MM.1S (cell line): ENCODE measurements at regions not wholly inside any gene's neighbourhood (a gene's known extent, or its start where the extent isn't known, plus 50 kb on each side); places are given as distances from the start of the nearest gene placed in this dataset.

Experiments used
- DNase-seq: peaks from one replicate; pipeline ENCODE4 v3.0.0-alpha.2; 2015
- H2AFZ ChIP-seq: fragments of 300-600 bp; sonication (generic); 2 replicates; pipeline ENCODE4 v1.6.0; 2016; ENCODE audit warnings: antibody characterized with exemption, low read length
- H3F3A ChIP-seq: fragments of 300-600 bp; sonication (generic); 2 replicates; pipeline ENCODE4 v1.6.1; 2016; ENCODE audit warnings: mild to moderate bottlenecking, antibody characterized with exemption, low read length, moderate library complexity, mixed read lengths; ENCODE audit not compliant: insufficient read depth
- H3K27ac ChIP-seq: fragments of 300-600 bp; sonication (generic); 2 replicates; pipeline ENCODE4 v1.5.1; 2016; ENCODE audit warnings: mild to moderate bottlenecking, low read length
- H3K27me3 ChIP-seq: fragments of 300-600 bp; sonication (generic); replicated peaks from 2 replicates; pipeline ENCODE4 v1.6.0; 2016; ENCODE audit warnings: low read length; ENCODE audit not compliant: insufficient read depth
- H3K36me3 ChIP-seq: fragments of 300-600 bp; sonication (generic); replicated peaks from 2 replicates; pipeline ENCODE4 v1.6.1; 2016; ENCODE audit warnings: mild to moderate bottlenecking, low read length, mixed read lengths; ENCODE audit not compliant: insufficient read depth
- H3K4me1 ChIP-seq: fragments of 300-600 bp; sonication (generic); 2 replicates; pipeline ENCODE4 v1.6.1; 2016; ENCODE audit warnings: low read length, mixed read lengths
- H3K4me2 ChIP-seq: fragments of 300-600 bp; sonication (generic); 2 replicates; pipeline ENCODE4 v1.6.0; 2016; ENCODE audit warnings: low read depth, low read length
- H3K4me3 ChIP-seq: fragments of 300-600 bp; sonication (generic); 2 replicates; pipeline ENCODE4 v1.5.1; 2016; ENCODE audit warnings: low read length, mixed read lengths
- H3K79me2 ChIP-seq: fragments of 300-600 bp; sonication (generic); 2 replicates; pipeline ENCODE4 v1.6.1; 2016; ENCODE audit warnings: mixed run types, low read length, mixed read lengths
- H3K9ac ChIP-seq: fragments of 300-600 bp; sonication (generic); 2 replicates; pipeline ENCODE4 v1.6.1; 2016; ENCODE audit warnings: low read length, mixed read lengths
- H3K9me2 ChIP-seq: fragments of 300-600 bp; sonication (generic); replicated peaks from 2 replicates; pipeline ENCODE4 v1.6.1; 2016; ENCODE audit warnings: mild to moderate bottlenecking, low read length, mixed read lengths; ENCODE audit not compliant: insufficient read depth
- H3K9me3 ChIP-seq: fragments of 300-600 bp; sonication (generic); replicated peaks from 2 replicates; pipeline ENCODE4 v1.6.1; 2016; ENCODE audit warnings: mild to moderate bottlenecking, low read length, mixed read lengths; ENCODE audit not compliant: insufficient read depth
- H4K20me1 ChIP-seq: fragments of 300-600 bp; sonication (generic); 2 replicates; pipeline ENCODE4 v1.6.1; 2016; ENCODE audit warnings: mild to moderate bottlenecking, low read length, moderate library complexity, mixed read lengths; ENCODE audit not compliant: insufficient read depth
- EZH2 ChIP-seq: fragments of 300-600 bp; sonication (generic); optimal IDR thresholded peaks from 2 replicates; pipeline ENCODE3; 2017; ENCODE audit warnings: low read depth, mild to moderate bottlenecking, antibody characterized with exemption, low read length, mixed read lengths
- EZH2phosphoT487 ChIP-seq: fragments of 300-600 bp; sonication (generic); IDR thresholded peaks from 2 replicates; pipeline ENCODE4 v1.6.1; 2018; ENCODE audit warnings: antibody characterized with exemption, low read length
- TF ChIP-seq, protein P1 (sequence below): fragments of 300-600 bp; sonication (generic); IDR thresholded peaks from 2 replicates; pipeline ENCODE4 v1.5.1; 2016; ENCODE audit warnings: antibody characterized with exemption, low read length, mixed read lengths

DNA sequence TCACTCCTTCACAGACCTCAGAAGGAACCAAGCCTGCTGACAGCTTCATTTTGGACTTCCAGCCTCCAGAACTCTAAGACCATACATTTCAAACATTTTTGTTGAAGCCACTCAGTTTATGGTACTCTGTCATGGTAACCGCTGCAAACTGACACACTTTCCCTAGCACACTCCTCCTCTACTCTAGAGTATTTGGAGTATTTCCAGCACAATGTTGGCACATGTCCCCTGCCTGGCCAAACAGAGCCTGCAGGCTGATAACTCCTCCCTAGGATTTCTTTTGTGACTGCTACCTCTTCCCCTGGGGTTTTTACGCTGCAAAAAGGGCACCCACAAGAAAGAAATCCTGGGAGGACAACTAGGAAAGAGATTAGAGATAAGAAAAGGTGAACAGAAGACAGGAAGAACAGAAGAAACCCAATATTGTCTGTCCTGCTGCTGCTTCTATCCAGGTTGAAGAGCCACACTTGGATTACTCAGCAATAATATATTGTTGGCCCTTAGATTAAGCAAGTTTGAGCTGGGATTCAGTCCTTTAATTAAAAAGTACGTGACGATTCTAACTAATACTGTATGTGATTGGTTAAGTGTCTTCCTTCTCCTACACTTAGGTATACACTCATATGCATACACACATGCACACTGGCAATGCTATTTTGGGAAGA is 844.1 kb downstream of the LTN1 start:
- no peaks in the 10 kb centered on the region for H3K79me2 ChIP-seq
- no peak overlapping the region for H2AFZ ChIP-seq
- no peaks in the 10 kb centered on the region for H3F3A ChIP-seq
- no peaks in the 10 kb centered on the region for H3K4me1 ChIP-seq
- H3K9me2 ChIP-seq: no peaks in the 10 kb centered on the region
- no peaks in the 10 kb centered on the region for H3K27me3 ChIP-seq
- H4K20me1 ChIP-seq: no peaks in the 10 kb centered on the region
- no peak overlapping the region for H3K9ac ChIP-seq
- no peak overlapping the region for H3K27ac ChIP-seq
- DNase-seq: no peak
- TF ChIP-seq, protein P1, sequence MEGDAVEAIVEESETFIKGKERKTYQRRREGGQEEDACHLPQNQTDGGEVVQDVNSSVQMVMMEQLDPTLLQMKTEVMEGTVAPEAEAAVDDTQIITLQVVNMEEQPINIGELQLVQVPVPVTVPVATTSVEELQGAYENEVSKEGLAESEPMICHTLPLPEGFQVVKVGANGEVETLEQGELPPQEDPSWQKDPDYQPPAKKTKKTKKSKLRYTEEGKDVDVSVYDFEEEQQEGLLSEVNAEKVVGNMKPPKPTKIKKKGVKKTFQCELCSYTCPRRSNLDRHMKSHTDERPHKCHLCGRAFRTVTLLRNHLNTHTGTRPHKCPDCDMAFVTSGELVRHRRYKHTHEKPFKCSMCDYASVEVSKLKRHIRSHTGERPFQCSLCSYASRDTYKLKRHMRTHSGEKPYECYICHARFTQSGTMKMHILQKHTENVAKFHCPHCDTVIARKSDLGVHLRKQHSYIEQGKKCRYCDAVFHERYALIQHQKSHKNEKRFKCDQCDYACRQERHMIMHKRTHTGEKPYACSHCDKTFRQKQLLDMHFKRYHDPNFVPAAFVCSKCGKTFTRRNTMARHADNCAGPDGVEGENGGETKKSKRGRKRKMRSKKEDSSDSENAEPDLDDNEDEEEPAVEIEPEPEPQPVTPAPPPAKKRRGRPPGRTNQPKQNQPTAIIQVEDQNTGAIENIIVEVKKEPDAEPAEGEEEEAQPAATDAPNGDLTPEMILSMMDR: no peak
- TF ChIP-seq EZH2phosphoT487: no peak
- TF ChIP-seq EZH2: no peak
- H3K4me3 ChIP-seq: no peak overlapping the region
- H3K9me3 ChIP-seq: no peaks in the 10 kb centered on the region
- H3K4me2 ChIP-seq: no peak overlapping the region
- no peaks in the 10 kb centered on the region for H3K36me3 ChIP-seq

DNA sequence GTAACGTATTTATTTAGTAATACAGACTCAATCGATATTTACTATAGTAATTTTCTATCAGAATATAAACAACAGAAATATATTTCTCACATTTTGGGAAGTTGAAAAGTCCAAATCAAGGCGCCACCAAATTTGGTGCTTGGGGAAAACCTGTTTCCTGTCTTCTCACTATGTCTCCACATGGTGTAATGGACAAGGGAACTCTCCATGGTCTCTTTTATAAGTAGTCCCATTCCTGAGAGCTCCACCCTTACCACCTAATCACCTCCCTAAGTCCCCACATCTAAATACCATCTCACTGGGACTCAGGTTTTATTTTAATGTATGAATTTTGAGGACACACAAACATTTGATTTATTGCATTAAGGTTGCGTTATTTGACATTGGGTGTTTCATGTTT is 848.0 kb downstream of the LTN1 start:
- no peaks in the 10 kb centered on the region for H3K4me1 ChIP-seq
- H3K9me2 ChIP-seq: no peaks in the 10 kb centered on the region
- no peaks in the 10 kb centered on the region for H3K9me3 ChIP-seq
- H3F3A ChIP-seq: no peaks in the 10 kb centered on the region
- DNase-seq: no peak
- no peak overlapping the region for H3K27ac ChIP-seq
- H3K79me2 ChIP-seq: no peaks in the 10 kb centered on the region
- no peak overlapping the region for H3K9ac ChIP-seq
- no peaks in the 10 kb centered on the region for H4K20me1 ChIP-seq
- H3K4me3 ChIP-seq: no peak overlapping the region
- no peaks in the 10 kb centered on the region for H3K36me3 ChIP-seq
- H3K4me2 ChIP-seq: no peak overlapping the region
- TF ChIP-seq EZH2 (no peak), EZH2phosphoT487 (no peak)
- TF ChIP-seq, protein P1: no peak
- no peaks in the 10 kb centered on the region for H3K27me3 ChIP-seq
- no peak overlapping the region for H2AFZ ChIP-seq

DNA sequence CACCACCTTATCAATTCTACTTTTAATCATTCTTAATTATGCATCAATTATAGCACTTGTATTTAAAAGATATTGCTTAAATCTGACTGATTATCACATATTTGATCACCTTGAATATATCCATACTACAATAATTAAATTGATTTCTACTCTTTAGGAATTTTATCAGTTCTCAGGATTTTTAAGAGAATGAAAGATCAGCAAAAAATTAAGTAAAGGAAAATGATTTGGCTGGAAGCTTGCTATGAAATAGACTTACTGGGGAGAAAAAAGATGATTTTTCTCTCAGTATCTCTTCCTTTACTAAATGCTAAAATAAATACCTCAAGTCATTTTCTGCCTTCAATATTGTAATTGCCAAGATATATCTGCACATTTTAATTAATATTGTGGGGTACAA is 848.6 kb downstream of the LTN1 start:
- Histone ChIP-seq H3K9ac (no peak overlapping the region), H2AFZ (no peak overlapping the region), H3K27me3 (no peaks in the 10 kb centered on the region), H3K9me3 (no peaks in the 10 kb centered on the region), H3K9me2 (no peaks in the 10 kb centered on the region), H3K4me3 (no peak overlapping the region), H3F3A (no peaks in the 10 kb centered on the region), H3K36me3 (no peaks in the 10 kb centered on the region), H3K27ac (no peak overlapping the region), H4K20me1 (no peaks in the 10 kb centered on the region), H3K4me1 (no peaks in the 10 kb centered on the region), H3K79me2 (no peaks in the 10 kb centered on the region), H3K4me2 (no peak overlapping the region)
- DNase-seq: no peak
- TF ChIP-seq EZH2: no peak
- no peak for TF ChIP-seq EZH2phosphoT487
- TF ChIP-seq, protein P1: no peak
